K562 (cell line): ENCODE measurements at regions not wholly inside any gene's neighbourhood (a gene's known extent, or its start where the extent isn't known, plus 50 kb on each side); places are given as distances from the start of the nearest gene placed in this dataset.

Experiments
- ATAC-seq: fragments of 200-7000 bp; cut with Tn5 transposase; 3 replicates; pipeline ENCODE4 v1.9.1; 2020; ENCODE audit warnings: moderate library complexity
- BruUV-seq: library from RNA; stranded (reverse); fragments of 400-500 nt; replicated peaks from 2 replicates; lab custom pipeline; 2021; lab: Mats Ljungman, UMichigan
- CTCF ChIA-PET: fragments of 300-600 bp; formaldehyde crosslinking; extraction: SDS; loops from one replicate; lab custom pipeline; 2021; ENCODE audit warnings: low intra/inter-chr PET ratio; lab: Yijun Ruan, JAX
- POLR2A ChIA-PET: fragments of 300-600, 350-650 bp; sonication (Branson Sonifier 250); formaldehyde crosslinking; extraction: SDS; loops from one replicate; lab custom pipeline; 2021; ENCODE audit warnings: antibody characterized with exemption, inconsistent platforms; lab: Yijun Ruan, JAX
- DNase-seq, 4 experiments: peaks; one replicate each; pipeline versions ENCODE4 v3.0.0 to v3.0.0-alpha.2; 2011 to 2018; ENCODE audit warnings: low spot score in 3 of 4, mixed read lengths in 3 of 4; ENCODE audit errors: extremely low read depth in 1 of 4
- FAIRE-seq: peaks from 2 replicates; lab custom pipeline; 2011; peaks lifted over from hg19 to GRCh38; lab: Jason Lieb, UNC
- H2AFZ ChIP-seq: 2 replicates; pipeline ENCODE4 v1.6.0; 2011; ENCODE audit warnings: low read depth, low read length, control low read depth, inconsistent platforms
- H3K27ac ChIP-seq: fragments of 200-600 bp; 3 replicates; pipeline ENCODE4 v1.8.0; 2011; ENCODE audit warnings: low read depth, mild to moderate bottlenecking, control low read depth, inconsistent platforms, low read length, moderate library complexity, mixed read lengths; ENCODE audit errors: extremely low read depth
- H3K27me3 ChIP-seq, 2 experiments: fragments of 300-600 bp in 1 of 2; 2 replicates in 1 of 2; 3 replicates in 1 of 2; pipeline versions ENCODE4 v1.6.0 to v1.8.0; 2011; ENCODE audit warnings: inconsistent platforms in 2 of 2, low read length in 2 of 2, mild to moderate bottlenecking in 1 of 2, mixed read lengths in 1 of 2, moderate library complexity in 1 of 2; ENCODE audit not compliant: control insufficient read depth in 2 of 2, insufficient read depth in 2 of 2
- H3K36me3 ChIP-seq: fragments of 300-600 bp; 3 replicates; pipeline ENCODE4 v1.8.0; 2011; ENCODE audit warnings: mild to moderate bottlenecking, low read length, inconsistent platforms; ENCODE audit not compliant: control insufficient read depth, insufficient read depth
- H3K4me1 ChIP-seq, 2 experiments: fragments of 200-600 bp in 1 of 2; replicated peaks in 1 of 2; 2 replicates in 1 of 2; 3 replicates in 1 of 2; pipeline versions ENCODE4 v1.5.1 to v1.8.0; 2011; ENCODE audit warnings: inconsistent platforms in 2 of 2, low read length in 2 of 2, mild to moderate bottlenecking in 1 of 2, mixed read lengths in 1 of 2, moderate library complexity in 1 of 2; ENCODE audit not compliant: control insufficient read depth in 2 of 2, insufficient read depth in 2 of 2
- H3K4me2 ChIP-seq: 2 replicates; pipeline ENCODE4 v1.6.1; 2011; ENCODE audit warnings: low read length, control low read depth, inconsistent platforms, mixed read lengths; ENCODE audit not compliant: insufficient read depth
- H3K4me3 ChIP-seq: fragments of 200-600 bp; sonication (generic), shearing (Covaris generic); 2 replicates; pipeline ENCODE4 v1.5.1; 2016; ENCODE audit warnings: control low read depth, inconsistent platforms
- H3K79me2 ChIP-seq: fragments of 200-600 bp; 3 replicates; pipeline ENCODE4 v1.8.0; 2011; ENCODE audit warnings: low read length, inconsistent platforms; ENCODE audit not compliant: control insufficient read depth, insufficient read depth
- H3K9ac ChIP-seq, 2 experiments: 2 replicates each; pipeline versions ENCODE4 v1.6.0 to v1.6.1; 2011; ENCODE audit warnings: low read depth in 2 of 2, low read length in 2 of 2, control low read depth in 1 of 2, inconsistent platforms in 1 of 2, mild to moderate bottlenecking in 1 of 2, mixed read lengths in 1 of 2; ENCODE audit not compliant: insufficient read depth in 1 of 2
- H3K9me1 ChIP-seq: one replicate; pipeline ENCODE4 v1.6.0; 2011; ENCODE audit warnings: inconsistent platforms, mild to moderate bottlenecking, low read length, moderate library complexity; ENCODE audit not compliant: control insufficient read depth, insufficient read depth
- H3K9me3 ChIP-seq: replicated peaks from 2 replicates; pipeline ENCODE4 v1.5.1; 2011; ENCODE audit warnings: low read depth, low read length, inconsistent platforms; ENCODE audit not compliant: control insufficient read depth, insufficient read depth
- H4K20me1 ChIP-seq: replicated peaks from 2 replicates; pipeline ENCODE4 v1.6.1; 2011; ENCODE audit warnings: low read length, inconsistent platforms, mixed read lengths; ENCODE audit not compliant: control insufficient read depth, insufficient read depth
- BMI1 ChIP-seq: fragments of 150-350 bp; IDR thresholded peaks from 2 replicates; pipeline ENCODE4 v1.6.1; 2014; ENCODE audit warnings: low read length
- CCAR2 ChIP-seq: fragments of 200-400 bp; formaldehyde crosslinking; IDR thresholded peaks from 2 replicates; pipeline ENCODE4 v1.6.1; 2017; ENCODE audit warnings: mild to moderate bottlenecking, low read depth, low read length
- E2F3 ChIP-seq: fragments of 250-450 bp; sonication (Bioruptor Pico); IDR thresholded peaks from 2 replicates; pipeline ENCODE4 v1.4.0; 2020; ENCODE audit warnings: mild to moderate bottlenecking
- HMBOX1 ChIP-seq: sonication (generic); IDR thresholded peaks from 2 replicates; pipeline ENCODE4 v1.6.1; 2016
- HNRNPL ChIP-seq: fragments of 200-400 bp; formaldehyde crosslinking; IDR thresholded peaks from 2 replicates; pipeline ENCODE4 v1.6.1; 2017; ENCODE audit warnings: low read depth, mild to moderate bottlenecking, low read length
- MYBL2 ChIP-seq, 2 experiments: fragments of 450-650 bp in 1 of 2; sonication (generic) in 1 of 2; formaldehyde crosslinking in 1 of 2; IDR thresholded peaks; 2 replicates each; pipeline versions ENCODE4 v1.6.1 to v1.8.1; 2017 to 2022; ENCODE audit warnings: borderline replicate concordance in 1 of 2, inconsistent platforms in 1 of 2, low read depth in 1 of 2, mild to moderate bottlenecking in 1 of 2, missing genetic modification reagents in 1 of 2, moderate library complexity in 1 of 2
- RBM25 ChIP-seq: fragments of 200-400 bp; formaldehyde crosslinking; IDR thresholded peaks from 2 replicates; pipeline ENCODE4 v1.6.1; 2018; ENCODE audit warnings: low read length, low read depth, moderate library complexity; ENCODE audit not compliant: severe bottlenecking
- RUNX1 ChIP-seq: sonication (generic); IDR thresholded peaks from 2 replicates; pipeline ENCODE4 v1.6.1; 2016; ENCODE audit warnings: antibody characterized with exemption, low read depth
- ZNF282 ChIP-seq: sonication (generic); formaldehyde crosslinking; IDR thresholded peaks from 2 replicates; pipeline ENCODE4 v1.8.1; 2023; ENCODE audit warnings: missing genetic modification reagents
- ZNF398 ChIP-seq: fragments of 250-450 bp; sonication (Bioruptor Pico); IDR thresholded peaks from 2 replicates; pipeline ENCODE4 v1.8.0; 2021; ENCODE audit warnings: moderate library complexity, mild to moderate bottlenecking, inconsistent platforms
- WGBS: fragments of 100-300 bp; shearing (Covaris generic); methylation state at CpG from one replicate; pipeline ENCODE4 v1.1.6; 2016; ENCODE audit warnings: low coverage, mixed read lengths; ENCODE audit not compliant: insufficient coverage; ENCODE audit errors: missing lambda C conversion rate; 5-methylcytosine and 5-hydroxymethylcytosine counted together
- in situ Hi-C: fragments of 300-500 bp; cut with MboI; formaldehyde crosslinking; loops from 4 replicates; pipeline ENCODE4 v1.15.0; 2018; ENCODE audit warnings: inconsistent platforms, mixed read lengths
- intact Hi-C: fragments of 100-400 bp; cut with micrococcal nuclease; formaldehyde crosslinking; loops from 2 replicates; pipeline ENCODE4 v1.14.2; 2022

GRCh38 chr14:99342204-99342603 lies 70.2 kb upstream of the BCL11B start:
- no peaks in the 10 kb centered on the region for H3K36me3 ChIP-seq
- intact Hi-C loops: no loop called here
- TF ChIP-seq MYBL2 (IDR thresholded peaks at IDR 0.05; ENCODE audit: low read depth): no peak
- no peak for TF ChIP-seq MYBL2 (CRISPR knock-in tag; IDR thresholded peaks at IDR 0.05; ENCODE audit: borderline replicate concordance)
- no peak for TF ChIP-seq HMBOX1
- TF ChIP-seq BMI1: no peak
- no peak for TF ChIP-seq CCAR2
- no peak for TF ChIP-seq HNRNPL
- no peak overlapping the region for H3K4me3 ChIP-seq
- H3K9ac ChIP-seq: no peak overlapping the region
- DNase-seq (no peak), ATAC-seq (no peak), FAIRE-seq (no peak)
- 1% methylated on average over 6 of the region's 6 CpGs for WGBS
- H3K27ac ChIP-seq: no peak overlapping the region
- in situ Hi-C loops: no loop called here
- no peak overlapping the region for H3K4me2 ChIP-seq
- CTCF ChIA-PET: no interaction called here
- no peaks in the 10 kb centered on the region for H3K79me2 ChIP-seq
- no peaks in the 10 kb centered on the region for H4K20me1 ChIP-seq
- H3K27me3 ChIP-seq: peaks cover 7 to 41% of the 10 kb centered on the region in 2 experiments; a peak in 4 of 5 replicates
- H3K9me3 ChIP-seq: no peaks in the 10 kb centered on the region
- H3K9me1 ChIP-seq: no peaks in the 10 kb centered on the region
- POLR2A ChIA-PET: interaction anchor here (1.2 kb wide), 1 partner anchor 50 kb away, joined by 3 read pairs; no protein-coding TSS in a partner anchor
- H2AFZ ChIP-seq: no peak overlapping the region
- no TSS peak for BruUV-seq
- no peaks in the 10 kb centered on the region; a peak in 1 of 5 replicates for H3K4me1 ChIP-seq

DNA sequence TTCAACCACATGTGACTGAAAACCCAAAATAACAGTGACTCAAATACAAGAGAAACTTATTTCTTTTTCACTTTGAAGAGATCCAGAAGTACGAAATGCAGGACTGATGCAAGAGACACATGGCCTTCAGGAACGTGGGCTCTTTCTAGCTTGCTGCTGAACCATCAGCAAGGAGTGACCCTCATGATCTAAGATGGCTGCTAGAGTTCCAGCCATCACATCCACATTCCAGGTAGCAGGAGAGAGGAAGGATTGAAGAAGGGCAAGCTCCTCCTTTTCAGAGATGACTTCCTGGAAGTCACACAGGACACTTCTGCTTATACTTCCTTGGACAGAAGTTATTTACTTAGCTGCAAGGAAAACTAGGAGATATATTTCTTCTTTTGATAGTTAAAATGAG lies 67.6 kb upstream of the BCL11B start:
- no TSS peak for BruUV-seq
- H3K27me3 ChIP-seq: peaks cover 5 to 22% of the 10 kb centered on the region in 2 experiments; a peak in 4 of 5 replicates

More for the DNA sequence above, 67.6 kb upstream of the BCL11B start:
- ChIA-PET CTCF (no interaction called here), POLR2A (interaction anchor here (0.6 kb wide), 1 partner anchor 49 kb away, joined by 3 read pairs; no protein-coding TSS in a partner anchor)
- no peak overlapping the region for H3K27ac ChIP-seq
- DNase-seq (no peak), ATAC-seq (no peak), FAIRE-seq (no peak)
- in situ Hi-C loops: no loop called here
- no peaks in the 10 kb centered on the region for H3K36me3 ChIP-seq
- no peak for TF ChIP-seq E2F3 (CRISPR knock-in tag)
- no peak for TF ChIP-seq ZNF282
- TF ChIP-seq ZNF398 (CRISPR knock-in tag): no peak
- TF ChIP-seq RBM25: peak; percentile 59
- TF ChIP-seq RUNX1: no peak
- H3K9ac ChIP-seq: no peak overlapping the region
- no peaks in the 10 kb centered on the region for H3K9me1 ChIP-seq
- H3K4me2 ChIP-seq: no peak overlapping the region
- no peaks in the 10 kb centered on the region for H3K79me2 ChIP-seq
- intact Hi-C loops: no loop called here
- no peak overlapping the region for H3K4me3 ChIP-seq
- no peaks in the 10 kb centered on the region for H3K9me3 ChIP-seq
- WGBS: 0% methylated on average over 2 of the region's 2 CpGs
- no peaks in the 10 kb centered on the region for H4K20me1 ChIP-seq
- H3K4me1 ChIP-seq: no peaks in the 10 kb centered on the region
- H2AFZ ChIP-seq: no peak overlapping the region
